ENCODE measurements at regions not wholly inside any gene's neighbourhood (a gene's known extent, or its start where the extent isn't known, plus 50 kb on each side); places are given as distances from the start of the nearest gene placed in this dataset.

DNA sequence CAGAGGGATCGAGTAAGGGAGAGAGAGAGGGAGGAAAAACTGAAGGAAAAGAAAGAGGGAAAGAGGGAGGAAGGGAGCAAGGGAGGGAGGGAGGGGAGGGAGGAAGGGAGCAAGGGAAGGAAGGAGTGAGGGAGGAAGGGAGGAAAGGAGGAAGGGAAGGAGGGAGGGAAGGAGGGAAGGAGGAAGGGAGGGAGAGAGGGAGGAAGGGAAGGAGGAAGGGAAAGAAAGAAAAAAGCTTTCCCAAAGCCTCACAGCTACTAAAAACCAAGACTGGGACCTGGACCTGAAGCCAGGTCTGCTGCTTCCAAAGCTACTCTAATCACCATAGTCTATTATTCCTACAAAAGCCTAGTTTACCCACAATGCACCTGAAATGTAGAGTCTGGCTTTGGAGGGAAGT lies 259.8 kb upstream of the WWC1 start:
- Histone ChIP-seq H3K27me3 (ENCODE audit: control insufficient read depth, insufficient read depth, low read length) (peaks cover 16% of the 10 kb centered on the region), H3K9me3 (replicated peaks; ENCODE audit: low read length) (no peaks in the 10 kb centered on the region), H3K4me3 (ENCODE audit: low read length) (no peak overlapping the region), H3K36me3 (ENCODE audit: insufficient read depth, low read length) (no peaks in the 10 kb centered on the region), H3K4me1 (ENCODE audit: control insufficient read depth, insufficient read depth, low read length) (no peaks in the 10 kb centered on the region), H3K9ac (ENCODE audit: low read depth, low read length) (no peak overlapping the region), H3K4me2 (ENCODE audit: low read length) (no peak overlapping the region)

DNA sequence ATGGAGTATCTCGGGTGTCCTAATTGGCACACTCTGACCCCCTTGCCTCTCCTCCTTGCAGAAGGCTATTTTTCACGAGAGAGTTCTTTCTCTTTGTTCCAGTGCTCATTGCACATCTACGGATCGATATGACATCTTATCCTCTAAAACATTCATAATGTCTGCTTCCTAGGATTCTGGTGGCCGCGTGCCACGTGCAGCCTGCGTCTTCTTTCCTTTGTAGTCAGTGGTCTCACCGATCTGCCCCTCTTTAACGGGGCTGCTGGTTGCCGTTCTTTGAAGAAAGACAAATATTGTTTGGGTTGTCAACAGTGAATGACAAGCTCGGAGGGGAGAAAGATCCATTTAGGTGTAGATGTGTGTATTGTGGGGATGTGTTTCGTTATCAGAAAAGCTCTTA lies 252.4 kb upstream of the WWC1 start:
- Histone ChIP-seq H3K27me3 (ENCODE audit: control insufficient read depth, insufficient read depth, low read length) (peaks cover 3% of the 10 kb centered on the region), H3K9ac (ENCODE audit: low read depth, low read length) (no peak overlapping the region), H3K4me2 (ENCODE audit: low read length) (no peak overlapping the region), H3K36me3 (ENCODE audit: insufficient read depth, low read length) (no peaks in the 10 kb centered on the region), H3K9me3 (replicated peaks; ENCODE audit: low read length) (no peaks in the 10 kb centered on the region), H3K4me1 (ENCODE audit: control insufficient read depth, insufficient read depth, low read length) (no peaks in the 10 kb centered on the region), H3K4me3 (ENCODE audit: low read length) (no peak overlapping the region)

DNA sequence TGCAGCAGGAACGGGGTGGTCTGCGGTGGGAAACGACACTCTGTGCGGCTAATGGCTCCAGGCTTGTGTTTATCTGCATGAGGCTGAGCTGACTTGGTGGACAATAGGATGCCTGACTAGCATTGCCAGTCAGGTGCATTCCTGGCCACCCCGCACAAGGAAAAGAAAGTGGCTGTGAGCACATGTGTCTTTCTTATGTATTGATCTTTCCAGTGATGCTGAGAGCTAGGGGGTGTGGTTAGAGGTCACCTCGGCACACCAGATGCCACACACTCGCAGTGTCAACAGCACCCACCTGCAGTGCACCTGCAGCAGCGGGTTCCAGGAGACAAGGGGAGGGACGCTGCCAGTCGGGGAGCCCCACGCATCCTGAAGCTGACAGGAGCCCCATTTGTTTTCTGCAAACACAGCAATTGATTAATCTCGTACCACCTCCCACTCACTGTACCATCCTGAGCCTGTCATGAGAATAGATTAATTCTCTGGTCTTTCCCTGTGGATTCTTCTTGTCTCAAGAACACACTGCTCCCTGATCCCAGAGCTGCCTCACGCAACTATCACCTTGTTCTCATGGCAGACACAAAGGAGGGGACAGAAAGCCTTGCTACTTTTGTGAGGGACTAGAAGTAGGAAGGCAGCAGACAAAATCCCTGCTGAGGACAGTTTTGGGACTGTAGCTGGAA lies 251.7 kb upstream of the WWC1 start:
- Histone ChIP-seq H3K4me2 (ENCODE audit: low read length) (no peak overlapping the region), H3K27me3 (ENCODE audit: control insufficient read depth, insufficient read depth, low read length) (peaks cover 3% of the 10 kb centered on the region), H3K9ac (ENCODE audit: low read depth, low read length) (no peak overlapping the region), H3K36me3 (ENCODE audit: insufficient read depth, low read length) (no peaks in the 10 kb centered on the region), H3K9me3 (replicated peaks; ENCODE audit: low read length) (no peaks in the 10 kb centered on the region), H3K4me3 (ENCODE audit: low read length) (no peak overlapping the region), H3K4me1 (ENCODE audit: control insufficient read depth, insufficient read depth, low read length) (no peaks in the 10 kb centered on the region)

DNA sequence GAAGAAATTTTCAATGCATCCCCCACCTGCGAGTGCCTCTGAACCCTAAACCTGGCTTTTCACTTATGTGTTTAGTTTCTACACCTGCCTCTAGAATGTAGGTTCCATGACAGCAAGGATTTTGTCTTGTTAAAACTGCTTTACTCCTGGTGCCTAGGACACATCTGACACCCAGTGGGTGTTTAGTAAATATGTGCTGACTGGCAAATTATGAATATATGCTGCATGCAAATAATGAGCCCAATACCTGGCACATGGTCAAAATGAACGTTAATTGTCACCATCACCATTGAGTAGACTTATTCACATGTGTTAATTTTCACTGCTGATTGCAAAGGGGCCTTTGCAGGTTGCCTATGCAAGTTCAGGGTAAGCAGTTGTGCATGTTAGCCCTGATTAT lies 249.9 kb upstream of the WWC1 start:
- Histone ChIP-seq H3K27me3 (ENCODE audit: control insufficient read depth, insufficient read depth, low read length) (peaks cover 3% of the 10 kb centered on the region), H3K9ac (ENCODE audit: low read depth, low read length) (no peak overlapping the region), H3K4me1 (ENCODE audit: control insufficient read depth, insufficient read depth, low read length) (no peaks in the 10 kb centered on the region), H3K4me2 (ENCODE audit: low read length) (no peak overlapping the region), H3K36me3 (ENCODE audit: insufficient read depth, low read length) (no peaks in the 10 kb centered on the region), H3K4me3 (ENCODE audit: low read length) (no peak overlapping the region), H3K9me3 (replicated peaks; ENCODE audit: low read length) (no peaks in the 10 kb centered on the region)

DNA sequence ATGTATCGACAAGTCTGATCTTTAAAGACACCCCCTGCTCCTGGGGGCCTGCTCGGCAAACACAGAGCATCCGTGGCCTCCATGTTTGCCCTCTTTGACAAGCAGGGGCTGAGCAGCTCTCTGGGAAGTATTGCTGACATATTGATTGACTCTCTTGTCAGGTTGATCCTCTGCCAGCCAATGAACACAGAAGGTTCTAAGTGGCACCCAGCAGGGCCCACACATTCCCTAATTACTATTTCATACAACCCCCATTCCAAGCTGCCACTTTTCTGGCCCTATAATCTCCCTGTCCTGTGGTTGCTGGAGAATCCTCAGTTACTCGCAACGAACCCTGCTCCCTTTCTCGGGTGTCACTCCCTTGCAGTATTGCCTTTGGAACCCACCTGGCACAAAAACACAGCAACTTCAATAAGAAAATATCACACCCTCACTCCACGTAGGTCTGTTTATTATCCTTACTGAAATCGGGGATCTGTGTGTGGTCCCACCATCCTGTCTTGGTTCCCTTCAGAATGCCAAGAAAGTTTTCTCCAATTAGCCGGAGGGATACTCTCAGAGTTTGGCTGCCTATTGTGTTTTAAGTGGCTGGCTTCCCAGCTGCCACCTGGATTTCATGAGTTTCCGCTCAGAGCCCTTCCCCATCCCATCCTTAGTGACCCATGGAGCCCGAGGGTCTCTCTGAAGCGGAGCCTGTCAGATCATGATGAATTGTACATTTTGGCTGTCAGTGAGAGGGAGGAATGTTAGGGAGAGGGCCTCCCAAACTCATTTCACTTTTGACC lies 249.0 kb upstream of the WWC1 start:
- Histone ChIP-seq H3K9me3 (replicated peaks; ENCODE audit: low read length) (no peaks in the 10 kb centered on the region), H3K36me3 (ENCODE audit: insufficient read depth, low read length) (no peaks in the 10 kb centered on the region), H3K27me3 (ENCODE audit: control insufficient read depth, insufficient read depth, low read length) (peaks cover 3% of the 10 kb centered on the region), H3K4me2 (ENCODE audit: low read length) (no peak overlapping the region), H3K9ac (ENCODE audit: low read depth, low read length) (no peak overlapping the region), H3K4me3 (ENCODE audit: low read length) (no peak overlapping the region), H3K4me1 (ENCODE audit: control insufficient read depth, insufficient read depth, low read length) (no peaks in the 10 kb centered on the region)

DNA sequence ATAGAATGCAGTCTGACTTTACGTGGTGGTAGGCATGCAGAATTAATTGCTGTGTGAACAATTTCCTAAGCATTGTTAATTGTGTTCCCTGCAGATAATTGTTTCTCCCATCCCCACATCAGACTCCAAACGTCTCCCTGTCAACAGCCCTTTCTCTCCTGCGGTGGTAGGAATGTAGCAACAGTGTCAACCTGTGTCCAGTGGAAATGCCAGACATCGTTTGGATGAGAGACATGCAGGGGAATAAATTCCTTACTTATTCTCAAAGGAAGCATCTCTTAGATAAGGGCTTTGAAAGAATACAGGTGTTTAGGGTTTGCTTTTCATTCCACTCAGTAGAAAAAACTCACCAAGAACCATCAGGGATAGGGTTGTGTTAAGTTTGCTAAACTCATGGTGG lies 245.3 kb upstream of the WWC1 start:
- no peak overlapping the region for H3K9ac ChIP-seq (ENCODE audit: low read depth, low read length)
- no peak overlapping the region for H3K4me2 ChIP-seq (ENCODE audit: low read length)
- no peaks in the 10 kb centered on the region for H3K36me3 ChIP-seq (ENCODE audit: insufficient read depth, low read length)

DNA sequence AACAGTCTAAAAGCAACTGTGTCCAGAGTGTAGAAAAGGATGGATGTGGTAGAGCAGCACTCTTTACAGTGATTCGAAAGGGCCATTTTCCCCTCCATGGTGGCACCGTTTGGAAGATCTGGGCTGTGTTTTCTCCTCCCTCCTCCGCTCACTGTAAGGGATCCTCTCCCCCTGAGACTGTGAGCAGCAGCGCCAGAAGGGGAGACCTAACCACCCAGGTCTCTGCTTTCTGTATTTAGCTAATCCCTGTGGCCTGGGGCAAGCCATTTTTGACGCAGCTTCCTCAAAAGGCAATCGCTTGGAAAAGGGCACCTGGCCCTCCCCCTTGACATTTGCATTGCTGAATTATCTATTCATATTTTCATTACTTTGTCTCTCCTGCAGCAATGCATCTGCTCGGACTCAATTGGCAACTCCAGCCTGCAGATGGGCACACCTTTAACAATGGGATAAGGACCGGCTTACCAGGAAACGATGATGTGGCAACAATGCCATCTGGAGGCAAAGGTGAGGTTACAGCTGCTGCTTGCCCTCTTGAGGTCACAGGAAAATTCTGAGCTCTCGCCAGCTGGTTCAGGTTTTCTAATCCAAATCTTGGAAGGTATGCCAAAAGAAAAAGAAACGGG lies 244.3 kb upstream of the WWC1 start:
- Histone ChIP-seq H3K4me1 (ENCODE audit: control insufficient read depth, insufficient read depth, low read length) (no peaks in the 10 kb centered on the region), H3K27me3 (ENCODE audit: control insufficient read depth, insufficient read depth, low read length) (peaks cover 6% of the 10 kb centered on the region), H3K9ac (ENCODE audit: low read depth, low read length) (no peak overlapping the region), H3K9me3 (replicated peaks; ENCODE audit: low read length) (no peaks in the 10 kb centered on the region), H3K4me2 (ENCODE audit: low read length) (no peak overlapping the region), H3K36me3 (ENCODE audit: insufficient read depth, low read length) (no peaks in the 10 kb centered on the region), H3K4me3 (ENCODE audit: low read length) (no peak overlapping the region)

More for the DNA sequence above, 245.3 kb upstream of the WWC1 start:
- Histone ChIP-seq H3K27me3 (ENCODE audit: control insufficient read depth, insufficient read depth, low read length) (peaks cover 6% of the 10 kb centered on the region), H3K4me1 (ENCODE audit: control insufficient read depth, insufficient read depth, low read length) (no peaks in the 10 kb centered on the region), H3K4me3 (ENCODE audit: low read length) (no peak overlapping the region), H3K9me3 (replicated peaks; ENCODE audit: low read length) (no peaks in the 10 kb centered on the region)

DNA sequence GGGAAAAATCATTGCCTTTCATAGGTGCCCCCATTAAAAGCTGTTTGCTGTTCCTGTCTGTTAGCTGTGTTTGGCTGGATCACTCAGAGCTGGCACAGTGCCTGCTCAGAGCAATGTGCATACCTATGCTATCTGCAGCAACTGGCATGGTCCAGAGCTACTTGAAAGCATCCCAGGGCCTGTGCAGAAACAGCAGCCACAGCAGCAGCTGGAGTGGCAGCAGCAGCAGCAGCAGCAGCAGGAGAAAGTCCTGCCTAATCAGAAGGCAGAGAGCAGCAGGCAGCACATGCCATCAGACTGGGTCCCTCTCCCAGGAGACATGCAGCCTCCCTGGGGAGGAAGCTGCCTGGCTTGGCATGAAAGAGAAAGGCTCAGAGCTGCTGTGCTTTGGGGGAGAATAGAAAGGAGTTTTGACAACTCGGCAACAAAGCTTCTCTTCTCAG lies 243.8 kb upstream of the WWC1 start:
- Histone ChIP-seq H3K9ac (ENCODE audit: low read depth, low read length) (no peak overlapping the region), H3K9me3 (replicated peaks; ENCODE audit: low read length) (no peaks in the 10 kb centered on the region), H3K36me3 (ENCODE audit: insufficient read depth, low read length) (no peaks in the 10 kb centered on the region), H3K4me1 (ENCODE audit: control insufficient read depth, insufficient read depth, low read length) (no peaks in the 10 kb centered on the region), H3K27me3 (ENCODE audit: control insufficient read depth, insufficient read depth, low read length) (peaks cover 6% of the 10 kb centered on the region), H3K4me2 (ENCODE audit: low read length) (no peak overlapping the region), H3K4me3 (ENCODE audit: low read length) (no peak overlapping the region)

DNA sequence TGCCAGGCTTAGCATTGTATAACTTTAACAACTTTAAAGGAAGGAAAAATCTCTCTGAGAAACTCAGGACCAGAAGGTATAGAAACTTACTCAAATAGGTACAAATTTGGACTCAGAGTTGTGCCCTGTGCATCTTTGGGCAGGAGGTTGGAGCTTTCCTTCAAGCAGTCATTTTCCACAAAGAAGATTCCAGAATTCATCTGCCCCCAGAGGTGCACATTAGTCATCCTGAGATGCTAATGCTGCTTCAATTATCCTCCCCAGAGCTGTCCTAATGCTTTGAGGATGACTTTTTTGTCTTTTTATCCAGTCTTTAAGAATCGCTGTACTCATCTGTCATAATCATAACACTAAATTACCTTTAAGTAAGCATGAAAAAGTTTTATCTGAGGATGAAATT lies 243.0 kb upstream of the WWC1 start:
- H3K4me2 ChIP-seq (ENCODE audit: low read length), result no peak overlapping the region
- no peaks in the 10 kb centered on the region for H3K36me3 ChIP-seq (ENCODE audit: insufficient read depth, low read length)
- peaks cover 6% of the 10 kb centered on the region for H3K27me3 ChIP-seq (ENCODE audit: control insufficient read depth, insufficient read depth, low read length)
- H3K9ac ChIP-seq (ENCODE audit: low read depth, low read length), result no peak overlapping the region
- H3K4me1 ChIP-seq (ENCODE audit: control insufficient read depth, insufficient read depth, low read length), result no peaks in the 10 kb centered on the region
- no peak overlapping the region for H3K4me3 ChIP-seq (ENCODE audit: low read length)
- no peaks in the 10 kb centered on the region for H3K9me3 ChIP-seq (replicated peaks; ENCODE audit: low read length)

DNA sequence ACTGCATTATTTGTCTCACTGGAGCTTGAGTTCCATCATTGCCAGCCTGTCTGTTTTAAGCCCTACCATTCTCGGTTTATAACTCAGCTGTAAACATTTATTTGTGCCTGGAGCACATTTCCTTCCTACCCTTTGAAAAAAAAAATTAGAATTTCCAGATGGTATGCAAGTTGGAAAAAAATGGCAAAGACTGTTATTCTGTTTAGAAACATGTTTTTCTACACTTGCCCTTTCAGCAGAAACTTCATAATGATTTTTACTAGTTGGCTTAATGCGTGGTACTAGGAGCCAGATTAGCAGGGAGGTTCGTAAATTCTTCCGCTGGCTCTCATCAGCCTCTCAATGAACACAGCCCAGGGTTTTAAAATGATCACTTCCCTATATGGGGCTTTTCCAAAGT lies 238.8 kb upstream of the WWC1 start:
- Histone ChIP-seq H3K27me3 (ENCODE audit: control insufficient read depth, insufficient read depth, low read length) (peaks cover 6% of the 10 kb centered on the region), H3K4me3 (ENCODE audit: low read length) (no peak overlapping the region), H3K4me2 (ENCODE audit: low read length) (no peak overlapping the region), H3K9ac (ENCODE audit: low read depth, low read length) (no peak overlapping the region), H3K4me1 (ENCODE audit: control insufficient read depth, insufficient read depth, low read length) (no peaks in the 10 kb centered on the region), H3K36me3 (ENCODE audit: insufficient read depth, low read length) (no peaks in the 10 kb centered on the region), H3K9me3 (replicated peaks; ENCODE audit: low read length) (no peaks in the 10 kb centered on the region)

DNA sequence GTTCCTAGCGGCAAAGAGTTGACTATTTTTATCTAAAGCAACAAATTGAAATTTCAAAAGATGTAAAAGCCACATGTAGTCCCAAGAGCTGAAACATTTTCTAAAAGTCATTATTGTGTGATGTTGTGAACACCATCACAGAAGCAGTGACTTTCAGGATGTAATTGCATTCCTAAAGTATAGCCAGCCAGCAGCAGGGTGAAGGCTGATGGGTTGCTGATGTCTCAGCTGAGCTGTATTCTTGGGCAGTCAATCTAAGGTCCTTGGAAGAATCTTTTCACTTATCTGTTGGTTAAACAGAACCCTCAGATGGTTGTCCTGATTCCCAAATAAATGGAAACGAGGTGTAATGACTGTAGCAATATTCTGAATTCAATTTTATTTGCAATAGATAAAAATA lies 237.4 kb upstream of the WWC1 start:
- Histone ChIP-seq H3K4me2 (ENCODE audit: low read length) (no peak overlapping the region), H3K27me3 (ENCODE audit: control insufficient read depth, insufficient read depth, low read length) (peaks cover 3% of the 10 kb centered on the region), H3K4me3 (ENCODE audit: low read length) (no peak overlapping the region), H3K9me3 (replicated peaks; ENCODE audit: low read length) (no peaks in the 10 kb centered on the region), H3K36me3 (ENCODE audit: insufficient read depth, low read length) (no peaks in the 10 kb centered on the region), H3K9ac (ENCODE audit: low read depth, low read length) (no peak overlapping the region), H3K4me1 (ENCODE audit: control insufficient read depth, insufficient read depth, low read length) (no peaks in the 10 kb centered on the region)
